ENCODE measurements at regions not wholly inside any gene's neighbourhood (a gene's known extent, or its start where the extent isn't known, plus 50 kb on each side); places are given as distances from the start of the nearest gene placed in this dataset.

DNA sequence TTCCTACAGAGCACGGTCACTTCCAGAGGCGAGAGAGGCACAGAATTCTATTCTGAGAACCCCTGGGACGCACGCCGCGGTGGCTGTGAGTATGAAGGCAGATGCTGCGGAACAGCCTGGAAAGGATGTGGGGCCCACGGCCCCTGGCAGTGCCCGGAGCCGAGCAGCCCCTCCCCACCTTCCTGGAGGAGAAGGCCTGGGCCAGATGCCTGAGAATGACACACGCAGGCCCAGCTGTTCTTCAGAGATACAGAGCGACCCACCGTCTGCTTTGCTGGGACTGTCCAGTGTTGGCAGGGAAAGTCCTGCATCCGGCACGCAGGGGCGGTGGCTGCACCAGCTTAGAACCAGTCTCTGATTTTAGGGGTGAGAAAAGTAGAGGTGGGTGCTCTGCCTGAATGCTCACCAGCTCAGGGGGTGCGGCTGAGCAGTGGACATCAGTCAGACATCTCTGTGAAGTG is 116.7 kb upstream of the LPCAT1 start:
- Histone ChIP-seq H4K20me1 (ENCODE audit: control insufficient read depth, insufficient read depth, low read length, poor library complexity, severe bottlenecking) (no peaks in the 10 kb centered on the region), H3K4me1 (ENCODE audit: control insufficient read depth in 2 of 2, insufficient read depth in 2 of 2, low read length in 2 of 2) (peaks cover 10 to 14% of the 10 kb centered on the region in 2 donors), H3K4me3 (ENCODE audit: control extremely low read depth in 1 of 5, extremely low read depth in 1 of 5, insufficient read depth in 1 of 5, low read depth in 2 of 5, low read length in 4 of 5) (no peak overlapping the region), H3K9me3 (ENCODE audit: control extremely low read depth in 1 of 3, control insufficient read depth in 2 of 3, insufficient read depth in 1 of 3, low read length in 2 of 3) (peaks cover 0 to 4% (median 0%) of the 10 kb centered on the region in 3 donors), H3K27ac (ENCODE audit: low read length in 2 of 2) (no peak overlapping the region), H3K79me2 (ENCODE audit: control insufficient read depth, insufficient read depth, low read length) (no peaks in the 10 kb centered on the region), H2AFZ (ENCODE audit: insufficient read depth, low read depth, low read length, poor library complexity, severe bottlenecking) (no peak overlapping the region), H3K36me3 (replicated peaks in 1 of 2; ENCODE audit: control extremely low read depth in 1 of 2, control insufficient read depth in 1 of 2, extremely low read depth in 1 of 2, insufficient read depth in 2 of 2, low read length in 1 of 2) (no peaks in the 10 kb centered on the region), H3K27me3 (replicated peaks in 1 of 4; ENCODE audit: control extremely low read depth in 1 of 4, control insufficient read depth in 3 of 4, insufficient read depth in 4 of 4, low read length in 3 of 4) (peaks cover 0 to 32% (median 18%) of the 10 kb centered on the region in 4 experiments), H3K9ac (ENCODE audit: low read length) (no peak overlapping the region), H3K4me2 (replicated peaks; ENCODE audit: low read depth, low read length, poor library complexity, severe bottlenecking) (no peak overlapping the region)
- Mint-ChIP-seq H3K9me3 (ENCODE audit: insufficient read depth) (no peaks in the 10 kb centered on the region), H3K4me1 (peaks cover 15% of the 10 kb centered on the region), H3K27ac (no peak overlapping the region), H3K27me3 (peaks cover 23% of the 10 kb centered on the region), H3K4me3 (no peak overlapping the region)
- ChIA-PET CTCF (interaction anchor here (0.9 to 6.8 kb wide), 7 partner anchors 13 to 471 kb away, joined by 3 to 84 read pairs (median 4); no protein-coding TSS in a partner anchor), POLR2A (no interaction called here)
- ATAC-seq (ENCODE audit: low read depth) (no peak), DNase-seq (no peak)
- WGBS (ENCODE audit: insufficient coverage) = 93% methylated on average over 16 of the region's 17 CpGs
- TF ChIP-seq CTCF (IDR thresholded peaks at IDR 0.05) = no peak
- TF ChIP-seq EZH2 (IDR thresholded peaks at IDR 0.05; ENCODE audit: borderline replicate concordance, insufficient read depth, low read depth, low read length, poor library complexity, severe bottlenecking) = no peak
- intact Hi-C loops (cut with micrococcal nuclease) = no loop called here

DNA sequence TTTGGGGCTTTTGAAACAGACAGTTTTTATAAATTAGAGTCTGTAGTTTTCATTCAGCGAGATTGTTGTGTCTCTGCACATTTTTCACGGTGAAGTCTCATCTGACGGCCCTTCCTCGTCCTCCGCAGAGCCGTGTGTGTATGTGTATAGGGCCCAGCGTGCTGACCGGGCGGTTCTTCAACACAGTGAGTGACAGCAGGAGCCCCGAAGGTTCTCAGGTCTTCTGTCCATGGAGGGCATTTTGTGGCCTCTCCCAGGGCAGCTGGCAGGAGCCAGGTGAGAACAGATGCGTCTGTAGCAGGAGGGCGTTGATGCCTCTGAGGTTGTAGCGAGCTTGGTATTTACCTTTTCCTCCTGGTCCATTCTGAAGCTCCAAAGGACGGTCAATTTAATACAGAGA is 116.0 kb upstream of the LPCAT1 start:
- POLR2A ChIA-PET = no interaction called here

More for the DNA sequence above, 116.0 kb upstream of the LPCAT1 start:
- Histone ChIP-seq H3K9ac (ENCODE audit: low read length) (no peak overlapping the region), H3K4me1 (ENCODE audit: control insufficient read depth in 2 of 2, insufficient read depth in 2 of 2, low read length in 2 of 2) (peaks cover 5 to 8% of the 10 kb centered on the region in 2 donors), H3K9me3 (ENCODE audit: control extremely low read depth in 1 of 3, control insufficient read depth in 2 of 3, insufficient read depth in 1 of 3, low read length in 2 of 3) (no peaks in the 10 kb centered on the region), H3K27ac (ENCODE audit: low read length in 2 of 2) (no peak overlapping the region), H3K79me2 (ENCODE audit: control insufficient read depth, insufficient read depth, low read length) (no peaks in the 10 kb centered on the region), H3K4me3 (ENCODE audit: control extremely low read depth in 1 of 5, extremely low read depth in 1 of 5, insufficient read depth in 1 of 5, low read depth in 2 of 5, low read length in 4 of 5) (no peak overlapping the region), H3K36me3 (replicated peaks in 1 of 2; ENCODE audit: control extremely low read depth in 1 of 2, control insufficient read depth in 1 of 2, extremely low read depth in 1 of 2, insufficient read depth in 2 of 2, low read length in 1 of 2) (no peaks in the 10 kb centered on the region), H2AFZ (ENCODE audit: insufficient read depth, low read depth, low read length, poor library complexity, severe bottlenecking) (no peak overlapping the region), H3K4me2 (replicated peaks; ENCODE audit: low read depth, low read length, poor library complexity, severe bottlenecking) (no peak overlapping the region), H3K27me3 (replicated peaks in 1 of 4; ENCODE audit: control extremely low read depth in 1 of 4, control insufficient read depth in 3 of 4, insufficient read depth in 4 of 4, low read length in 3 of 4) (peaks cover 0 to 25% (median 13%) of the 10 kb centered on the region in 4 experiments), H4K20me1 (ENCODE audit: control insufficient read depth, insufficient read depth, low read length, poor library complexity, severe bottlenecking) (no peaks in the 10 kb centered on the region)
- Mint-ChIP-seq H3K4me3 (no peak overlapping the region), H3K27me3 (peaks cover 19% of the 10 kb centered on the region), H3K9me3 (ENCODE audit: insufficient read depth) (no peaks in the 10 kb centered on the region), H3K4me1 (peaks cover 15% of the 10 kb centered on the region), H3K27ac (no peak overlapping the region)
- ATAC-seq (ENCODE audit: low read depth) (no peak), DNase-seq (no peak)
- WGBS (ENCODE audit: insufficient coverage) = 93% methylated on average over 14 of the region's 14 CpGs
- no peak for TF ChIP-seq EZH2 (IDR thresholded peaks at IDR 0.05; ENCODE audit: borderline replicate concordance, insufficient read depth, low read depth, low read length, poor library complexity, severe bottlenecking)
- TF ChIP-seq CTCF (IDR thresholded peaks at IDR 0.05) = no peak
- CTCF ChIA-PET = interaction anchor here (1.1 to 6.8 kb wide), 6 partner anchors 14 to 470 kb away, joined by 3 to 84 read pairs (median 4); no protein-coding TSS in a partner anchor
- intact Hi-C loops (cut with micrococcal nuclease) = no loop called here
